Embryonic facial prominence (tissue), 1 donor: ENCODE measurements at regions not wholly inside any gene's neighbourhood (a gene's known extent, or its start where the extent isn't known, plus 50 kb on each side); places are given as distances from the start of the nearest gene placed in this dataset.
"Not testable (repeated sequence)": the region's sequence is repeated elsewhere in the genome, so short reads cannot be mapped to it uniquely, and the experiment has no call there.

Experiments used
- DNase-seq: peaks from one replicate; pipeline ENCODE4 v3.0.0-alpha.2; 2016; ENCODE audit errors: extremely low spot score

GRCh38 chr9:75539523-75539922, 350.9 kb upstream of the PCSK5 start:
- no peak for DNase-seq

DNA sequence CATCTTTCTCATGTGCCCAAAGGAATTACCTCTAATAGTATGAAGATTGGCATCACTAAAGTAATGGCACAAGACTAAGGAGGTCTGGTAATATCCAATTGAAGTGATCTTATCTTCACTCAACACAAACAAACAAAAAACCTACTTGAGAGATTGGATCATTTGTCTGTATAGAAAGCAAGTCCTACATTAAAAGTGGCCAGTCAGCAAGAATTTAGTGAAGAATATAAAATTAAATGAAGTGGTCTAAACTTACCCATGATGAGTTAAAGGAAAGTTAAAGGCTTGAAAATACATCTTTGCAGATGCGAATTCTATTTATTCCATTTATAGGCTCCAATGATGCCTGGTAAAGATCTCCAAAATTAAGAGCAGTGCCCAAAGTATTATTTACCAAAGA, 350.3 kb upstream of the PCSK5 start:
- no peak for DNase-seq

DNA sequence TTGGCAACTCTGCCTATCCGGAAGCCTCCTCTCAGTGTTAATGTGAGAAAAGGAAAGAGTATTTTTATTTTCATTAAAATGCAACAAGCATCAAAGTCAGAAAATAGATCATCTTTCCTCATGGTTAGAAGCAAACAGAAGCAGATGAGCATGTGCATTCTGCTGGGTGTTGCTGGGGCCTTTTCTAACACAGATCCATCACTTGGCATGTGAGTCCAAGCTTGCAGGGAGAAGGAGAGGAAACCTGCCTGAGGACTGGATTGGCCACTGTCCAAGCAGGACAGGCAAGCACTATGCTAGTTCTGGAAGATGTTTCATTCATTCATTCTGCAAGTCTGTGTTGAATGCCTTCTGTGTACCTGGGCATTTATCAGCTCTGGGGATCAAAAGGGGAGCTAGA, 348.7 kb upstream of the PCSK5 start:
- no peak for DNase-seq

DNA sequence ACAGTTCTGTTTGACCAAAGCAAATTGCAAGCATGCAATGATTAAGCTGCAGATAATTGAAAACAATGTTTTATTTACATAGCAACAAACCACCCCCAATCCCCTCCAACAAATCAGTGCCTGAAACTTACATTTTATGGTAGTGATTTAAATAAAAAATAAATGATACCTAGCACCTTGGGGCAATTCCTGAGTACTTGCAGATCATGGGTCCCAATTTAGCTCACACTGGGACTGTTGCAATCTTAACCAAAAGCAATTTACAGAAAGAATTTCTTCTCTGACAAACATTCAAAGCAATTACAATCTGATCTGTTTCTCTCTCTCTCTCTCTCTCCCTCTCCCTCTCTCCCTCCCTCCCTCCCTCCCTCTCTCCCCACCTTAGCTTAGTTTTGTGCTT, 345.7 kb upstream of the PCSK5 start:
- DNase-seq = no peak

GRCh38 chr9:75545287-75545686, 345.2 kb upstream of the PCSK5 start:
- DNase-seq = no peak

DNA sequence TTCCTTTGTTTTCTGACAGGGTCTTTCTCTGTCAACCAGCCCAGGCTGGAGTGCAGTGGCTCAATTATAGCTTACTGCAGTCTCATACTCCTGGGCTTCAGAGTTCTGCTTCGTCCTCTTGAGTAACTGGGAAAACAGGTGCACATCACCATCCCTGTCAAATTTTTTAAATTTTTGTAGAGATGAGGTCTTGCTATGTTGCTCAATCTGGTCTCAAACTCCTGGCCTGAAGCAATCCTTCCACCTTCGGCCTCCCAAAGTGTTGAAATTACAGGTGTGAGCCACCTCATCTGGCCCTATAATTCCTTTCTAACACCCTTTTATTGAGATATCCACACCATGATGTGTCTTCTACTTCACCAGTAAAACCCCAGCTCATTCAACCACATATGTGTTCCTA, 341.6 kb upstream of the PCSK5 start:
- no peak for DNase-seq

GRCh38 chr9:75551861-75552260, 338.6 kb upstream of the PCSK5 start:
- no peak for DNase-seq

DNA sequence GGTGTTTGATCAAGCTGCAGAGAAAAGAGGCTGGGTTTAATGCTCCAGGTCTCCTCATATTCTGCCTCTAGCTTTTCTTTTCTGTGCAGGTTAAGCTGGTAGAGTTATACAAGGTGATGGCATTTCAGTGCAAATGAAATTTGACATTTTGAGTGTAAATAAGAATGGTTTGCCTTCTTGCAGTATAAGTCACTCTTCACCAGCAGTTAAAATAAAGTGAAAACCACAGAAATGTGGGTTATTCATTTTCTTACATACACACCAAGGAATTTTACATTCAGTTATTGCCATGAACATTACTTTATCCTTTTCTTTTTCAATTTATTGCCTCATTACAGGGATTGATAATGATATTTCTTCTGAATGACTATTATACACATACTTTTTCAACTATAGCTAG, 337.5 kb upstream of the PCSK5 start:
- DNase-seq = no peak

GRCh38 chr9:75566813-75567212, 323.7 kb upstream of the PCSK5 start:
- DNase-seq = not testable (repeated sequence)

DNA sequence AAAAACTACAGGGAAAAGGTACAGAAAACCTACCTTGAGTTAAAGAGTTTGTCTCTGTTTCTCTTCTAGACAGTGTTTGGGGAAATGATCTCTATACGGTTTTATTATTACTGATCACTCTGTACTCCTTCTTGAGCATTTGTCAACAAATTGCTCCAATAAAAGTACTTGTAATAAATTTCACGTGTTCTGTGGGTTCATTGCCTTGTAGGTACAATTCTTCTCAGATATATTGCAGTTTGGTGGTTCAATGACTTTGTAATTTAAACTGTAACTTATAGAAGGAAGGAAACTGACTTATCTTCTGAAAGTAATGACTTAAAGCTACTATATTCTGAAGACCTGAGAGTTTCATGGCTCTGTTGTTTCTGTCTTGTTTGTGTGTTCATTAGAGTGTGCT, 319.9 kb upstream of the PCSK5 start:
- no peak for DNase-seq

DNA sequence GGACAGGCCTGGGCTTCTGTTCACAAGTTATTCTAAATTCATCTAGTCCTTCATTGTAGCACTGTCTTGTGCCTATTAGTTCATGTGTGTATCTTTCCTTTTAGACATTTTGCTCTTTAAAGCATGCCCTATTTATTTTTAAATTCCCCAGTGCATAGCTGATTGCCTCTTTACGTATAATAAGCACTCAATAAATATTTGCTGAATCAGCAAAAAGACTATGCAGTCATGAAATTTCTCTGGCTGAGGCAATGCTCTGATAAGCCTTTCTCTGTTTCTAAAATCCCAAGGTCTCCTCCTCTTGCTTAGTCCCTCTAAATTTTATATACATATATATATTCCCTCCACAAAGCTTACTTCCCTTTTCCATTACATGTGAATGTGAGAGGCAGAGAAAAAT, 315.9 kb upstream of the PCSK5 start:
- DNase-seq = no peak

DNA sequence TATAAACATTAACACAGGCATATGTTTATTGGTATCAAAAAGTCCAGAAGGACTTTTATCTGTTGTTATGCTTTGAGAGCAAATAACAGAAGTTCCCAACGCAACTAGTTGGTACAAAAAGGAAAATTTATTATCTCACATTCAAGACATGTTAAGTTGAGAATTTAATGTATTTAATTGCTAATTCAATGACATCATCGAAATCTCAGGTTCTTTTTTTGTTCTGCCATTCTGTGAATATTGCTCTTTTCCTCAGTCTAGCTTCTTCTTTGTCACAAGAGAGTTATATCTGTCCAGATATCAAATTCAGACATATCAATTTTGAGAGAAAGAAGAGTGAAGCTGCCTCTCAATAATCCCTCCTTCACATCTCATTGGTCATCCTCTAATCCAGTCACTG, 307.6 kb upstream of the PCSK5 start:
- DNase-seq = no peak

DNA sequence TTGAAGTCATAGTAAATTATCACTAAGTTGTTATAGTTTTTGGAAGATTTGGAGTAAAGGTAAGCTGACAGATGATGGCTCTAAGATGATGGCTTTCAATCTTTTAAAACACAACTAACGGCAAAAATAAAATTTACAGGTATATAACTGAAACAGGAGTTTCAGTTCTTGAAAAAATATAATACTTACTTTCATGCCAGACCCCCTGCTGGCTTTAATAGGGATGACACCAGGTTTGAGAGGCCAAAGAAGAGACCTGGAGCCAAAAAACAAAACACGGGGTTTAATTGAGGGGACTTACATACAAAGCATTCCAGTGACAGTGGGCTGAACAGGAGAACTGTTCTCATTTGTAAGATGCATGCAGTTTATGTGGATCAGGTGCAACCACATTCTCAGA, 301.7 kb upstream of the PCSK5 start:
- no peak for DNase-seq

DNA sequence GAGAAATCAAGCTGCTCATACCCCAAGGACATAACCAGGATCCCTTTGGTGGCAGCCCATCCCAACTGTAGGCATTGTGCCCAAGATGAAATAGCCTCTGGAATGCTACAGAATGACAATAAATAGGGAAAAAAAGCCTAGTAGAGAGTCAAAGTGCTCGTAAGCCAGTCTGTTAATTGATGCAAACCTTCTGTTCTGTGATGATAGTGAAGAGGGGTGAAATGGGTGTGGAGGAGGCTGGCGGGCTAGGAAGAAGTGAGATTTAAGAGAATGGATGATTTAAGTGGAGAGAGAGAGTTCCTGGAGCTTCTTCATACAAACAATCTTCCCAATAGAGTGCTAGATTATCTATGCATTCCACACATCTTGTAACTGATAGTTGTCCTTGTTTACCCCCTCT, 301.0 kb upstream of the PCSK5 start:
- DNase-seq = no peak

DNA sequence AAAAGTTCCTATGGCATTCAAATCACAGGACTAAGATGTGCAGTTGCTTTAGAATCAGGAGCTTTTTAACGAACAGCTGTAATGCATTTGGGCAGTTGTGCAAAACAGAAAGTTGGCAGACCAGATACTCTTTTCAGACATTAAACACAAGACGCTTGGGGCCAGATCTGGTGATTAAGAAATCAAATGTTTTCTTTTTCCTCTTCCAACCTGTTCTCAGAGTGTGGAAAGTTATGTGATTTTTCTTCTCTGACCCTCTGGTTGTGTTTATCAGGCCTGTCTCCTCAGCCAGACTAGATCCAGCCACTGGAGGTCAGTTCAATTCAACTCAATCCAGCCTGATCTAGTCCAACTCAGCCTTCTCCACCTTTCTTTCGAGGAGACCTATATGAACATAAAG, 298.5 kb upstream of the PCSK5 start:
- no peak for DNase-seq

DNA sequence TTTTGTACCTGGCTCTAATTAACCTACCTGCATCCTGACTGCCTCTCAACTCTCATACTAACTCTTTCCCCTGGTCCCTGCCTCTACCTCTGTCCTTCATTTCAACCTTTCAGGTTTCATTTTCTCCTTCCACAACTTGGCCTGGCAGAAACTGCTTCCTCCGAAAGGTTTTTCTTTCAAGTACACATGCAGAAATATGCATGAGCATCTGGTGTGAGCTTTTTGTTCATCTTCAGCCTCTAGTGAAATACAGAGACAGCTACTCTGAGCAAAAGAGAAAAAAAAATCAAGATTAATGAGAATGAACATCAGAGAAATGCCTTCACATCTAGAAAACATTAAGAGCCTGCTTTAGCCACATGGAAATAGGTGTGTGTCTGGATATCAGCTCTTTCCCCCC, 297.9 kb upstream of the PCSK5 start:
- DNase-seq = no peak

- DNase-seq = no peak
Measured at GRCh38 chr9:75593920-75594319, 296.6 kb upstream of the PCSK5 start.

GRCh38 chr9:75599126-75599525, 291.3 kb upstream of the PCSK5 start:
- DNase-seq = no peak

- no peak for DNase-seq
Measured at GRCh38 chr9:75601280-75601679, 289.2 kb upstream of the PCSK5 start.

- DNase-seq = no peak
Measured at GRCh38 chr9:75602060-75602459, 288.4 kb upstream of the PCSK5 start.

DNA sequence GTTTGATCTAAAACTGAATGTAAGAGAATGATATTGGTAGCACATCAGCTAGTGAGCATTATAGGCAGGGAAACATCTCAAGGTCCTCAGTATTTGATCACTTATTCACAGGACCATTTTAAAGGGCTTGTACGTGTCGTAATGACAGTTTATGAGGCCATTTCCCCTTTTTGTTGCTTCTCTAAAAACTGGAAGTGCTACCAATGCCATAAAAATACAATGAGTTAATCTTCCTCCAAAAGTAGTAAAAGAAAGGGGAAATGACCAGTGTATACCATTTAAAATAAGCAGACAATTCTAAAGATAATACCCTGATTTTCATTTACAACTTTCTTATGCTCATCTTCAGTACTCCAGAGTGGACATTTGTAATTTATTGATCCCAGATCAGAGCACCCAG, 285.8 kb upstream of the PCSK5 start:
- DNase-seq = no peak

DNA sequence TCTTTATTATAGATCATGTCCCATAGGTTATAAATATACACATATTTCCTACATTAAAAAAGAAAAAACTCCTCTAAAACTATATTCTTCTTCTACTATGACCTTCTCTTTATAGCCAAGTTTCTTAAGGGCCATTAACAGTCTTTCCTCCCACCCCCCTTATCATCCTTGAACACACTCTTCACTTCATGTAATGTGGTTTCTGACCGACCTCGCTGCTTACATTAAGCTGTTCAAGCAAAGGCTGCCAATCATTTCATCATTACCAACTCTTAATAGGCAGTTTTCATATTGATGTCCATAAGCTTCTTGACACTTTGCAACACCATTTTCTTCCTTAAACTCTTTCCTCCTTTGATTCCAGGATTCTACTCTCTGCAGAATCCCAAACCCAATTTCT, 283.0 kb upstream of the PCSK5 start:
- no peak for DNase-seq

DNA sequence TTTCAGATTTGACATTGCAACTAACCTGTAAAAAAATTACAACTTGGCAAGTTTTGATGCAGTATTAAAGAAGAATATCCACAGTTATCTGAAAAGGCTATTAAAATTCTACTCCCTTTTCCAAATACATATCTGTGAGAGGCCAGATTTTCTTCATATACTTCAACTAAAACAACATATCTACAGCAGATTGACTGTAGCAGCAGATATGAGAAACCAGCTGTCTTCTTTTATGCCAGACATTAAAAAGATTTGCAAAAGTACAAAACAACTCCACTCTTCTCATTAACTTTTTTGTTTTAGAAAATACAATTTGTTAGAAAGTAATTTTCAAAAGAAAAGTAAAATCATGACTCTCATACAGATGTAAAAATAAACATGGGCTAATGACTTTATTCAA, 281.1 kb upstream of the PCSK5 start:
- no peak for DNase-seq

DNA sequence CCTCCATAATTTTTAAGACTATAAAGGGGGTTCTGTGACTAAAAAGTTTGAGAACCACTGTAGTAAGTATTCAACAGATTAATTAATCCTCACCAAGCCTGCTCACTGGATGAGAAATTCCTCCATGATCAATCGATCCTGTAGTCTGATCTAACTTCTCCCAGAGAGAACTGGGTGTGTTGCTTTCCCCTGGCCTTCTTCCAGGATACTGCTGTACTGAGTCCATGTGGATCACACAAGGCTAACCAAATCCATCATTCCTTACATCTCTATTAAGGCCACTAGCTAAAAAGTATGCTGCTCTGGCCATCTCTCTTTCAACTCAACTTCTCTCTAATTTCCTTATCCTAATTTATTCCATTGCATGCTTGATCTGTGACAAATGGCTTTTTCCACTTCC, 280.2 kb upstream of the PCSK5 start:
- DNase-seq = no peak

GRCh38 chr9:75612205-75612604, 278.3 kb upstream of the PCSK5 start:
- no peak for DNase-seq
